ENCODE measurements at regions not wholly inside any gene's neighbourhood (a gene's known extent, or its start where the extent isn't known, plus 50 kb on each side); places are given as distances from the start of the nearest gene placed in this dataset.
A peak's percentile ranks its signal among the peaks of the same experiment; 100 is the strongest.
"Not testable (repeated sequence)": the region's sequence is repeated elsewhere in the genome, so short reads cannot be mapped to it uniquely, and the experiment has no call there.

- not testable (repeated sequence) for DNase-seq
These were observed 250.8 kb upstream of the PLGLB2 start for GRCh38 chr2:87497135-87497534.

GRCh38 chr2:87497700-87498099, 250.2 kb upstream of the PLGLB2 start:
- DNase-seq = not testable (repeated sequence)

GRCh38 chr2:87498169-87498853, 249.6 kb upstream of the PLGLB2 start:
- DNase-seq = peak; percentile 40

GRCh38 chr2:87498854-87499238, 249.0 kb upstream of the PLGLB2 start:
- not testable (repeated sequence) for DNase-seq

- peak; percentile 71 for DNase-seq
These were observed 248.0 kb upstream of the PLGLB2 start for GRCh38 chr2:87499860-87500259.

- peak; percentile 53 for DNase-seq
These were observed 247.5 kb upstream of the PLGLB2 start for GRCh38 chr2:87500421-87500820.

- peak; percentile 52 for DNase-seq
These were observed 246.9 kb upstream of the PLGLB2 start for GRCh38 chr2:87500951-87501350.

GRCh38 chr2:87502948-87503347, 244.9 kb upstream of the PLGLB2 start:
- DNase-seq = not testable (repeated sequence)

- not testable (repeated sequence) for DNase-seq
These were observed 242.6 kb upstream of the PLGLB2 start for GRCh38 chr2:87505239-87505638.

GRCh38 chr2:87505909-87506308, 242.0 kb upstream of the PLGLB2 start:
- not testable (repeated sequence) for DNase-seq

GRCh38 chr2:87507378-87508348, 240.2 kb upstream of the PLGLB2 start:
- peak; percentile 83 for DNase-seq

GRCh38 chr2:87511195-87511778, 236.6 kb upstream of the PLGLB2 start:
- DNase-seq = peak; percentile 33

- DNase-seq = not testable (repeated sequence)
These were observed 234.9 kb upstream of the PLGLB2 start for GRCh38 chr2:87512864-87513530.

- DNase-seq = peak; percentile 33
These were observed 233.9 kb upstream of the PLGLB2 start for GRCh38 chr2:87514034-87514433.

- DNase-seq = not testable (repeated sequence)
These were observed 233.4 kb upstream of the PLGLB2 start for GRCh38 chr2:87514515-87514914.

GRCh38 chr2:87515226-87515625, 232.7 kb upstream of the PLGLB2 start:
- peak; percentile 55 for DNase-seq

GRCh38 chr2:87515875-87516274, 232.0 kb upstream of the PLGLB2 start:
- DNase-seq = not testable (repeated sequence)

- DNase-seq = not testable (repeated sequence)
These were observed 231.4 kb upstream of the PLGLB2 start for GRCh38 chr2:87516369-87516967.

- DNase-seq = peak; percentile 46
These were observed 230.4 kb upstream of the PLGLB2 start for GRCh38 chr2:87517438-87517837.

- not testable (repeated sequence) for DNase-seq
These were observed 229.8 kb upstream of the PLGLB2 start for GRCh38 chr2:87518066-87518465.

GRCh38 chr2:87518547-87518946, 229.3 kb upstream of the PLGLB2 start:
- DNase-seq = not testable (repeated sequence)

Data from CD4-positive, alpha-beta T cell treated with Interleukin-10 for 1 hour (primary cell).